ENCODE measurements at regions not wholly inside any gene's neighbourhood (a gene's known extent, or its start where the extent isn't known, plus 50 kb on each side); places are given as distances from the start of the nearest gene placed in this dataset.

- CTCF ChIA-PET: no interaction called here
Measured at GRCh38 chr5:60014331-60014730, 120.8 kb upstream of the PDE4D start.

GRCh38 chr5:60010853-60011252 is 117.3 kb upstream of the PDE4D start:
- POLR2A ChIA-PET (ENCODE audit: low non-redundant PET): no interaction called here
- no peak for DNase-seq (ENCODE audit: low spot score)

More at GRCh38 chr5:60014331-60014730, 120.8 kb upstream of the PDE4D start:
- no peaks in the 10 kb centered on the region for H3K36me3 ChIP-seq (ENCODE audit: insufficient read depth, low read length, poor library complexity, severe bottlenecking)
- DNase-seq (ENCODE audit: low spot score): no peak
- no peaks in the 10 kb centered on the region for H3K9me3 ChIP-seq (ENCODE audit: low read depth, low read length, poor library complexity, severe bottlenecking)
- no peak for TF ChIP-seq EZH2 (IDR thresholded peaks at IDR 0.05; ENCODE audit: borderline replicate concordance, low read depth, low read length, poor library complexity, severe bottlenecking)
- POLR2A ChIA-PET (ENCODE audit: low non-redundant PET): no interaction called here
- intact Hi-C loops (cut with micrococcal nuclease; ENCODE audit: unreplicated experiment): no loop called here
- H3K4me3 ChIP-seq (ENCODE audit: low read depth, low read length, poor library complexity, severe bottlenecking): no peak overlapping the region
- BruUV-seq (replicated peaks): no TSS peak
- H3K27ac ChIP-seq (ENCODE audit: low read depth, low read length, poor library complexity, severe bottlenecking): no peak overlapping the region
- H3K4me1 ChIP-seq (ENCODE audit: insufficient read depth, low read length, poor library complexity, severe bottlenecking): no peaks in the 10 kb centered on the region
- peaks cover 5% of the 10 kb centered on the region for H3K27me3 ChIP-seq (replicated peaks; ENCODE audit: insufficient read depth, low read depth, low read length, poor library complexity)

GRCh38 chr5:60010328-60010727 is 116.8 kb upstream of the PDE4D start:
- intact Hi-C loops (cut with micrococcal nuclease; ENCODE audit: unreplicated experiment): no loop called here
- BruUV-seq (replicated peaks): no TSS peak
- no peaks in the 10 kb centered on the region for H3K36me3 ChIP-seq (ENCODE audit: insufficient read depth, low read length, poor library complexity, severe bottlenecking)
- H3K27me3 ChIP-seq (replicated peaks; ENCODE audit: insufficient read depth, low read depth, low read length, poor library complexity): no peaks in the 10 kb centered on the region
- no peak overlapping the region for H3K27ac ChIP-seq (ENCODE audit: low read depth, low read length, poor library complexity, severe bottlenecking)
- ChIA-PET POLR2A (ENCODE audit: low non-redundant PET) (no interaction called here), CTCF (no interaction called here)
- H3K4me1 ChIP-seq (ENCODE audit: insufficient read depth, low read length, poor library complexity, severe bottlenecking): no peaks in the 10 kb centered on the region
- H3K4me3 ChIP-seq (ENCODE audit: low read depth, low read length, poor library complexity, severe bottlenecking): no peak overlapping the region
- H3K9me3 ChIP-seq (ENCODE audit: low read depth, low read length, poor library complexity, severe bottlenecking): no peaks in the 10 kb centered on the region
- DNase-seq (ENCODE audit: low spot score): peak; percentile 15
- peak; percentile 36; the same call in 1 of the 2 replicates for TF ChIP-seq CTCF (conservative IDR thresholded peaks at IDR 0.05; ENCODE audit: low read depth, low read length)
- TF ChIP-seq EZH2 (IDR thresholded peaks at IDR 0.05; ENCODE audit: borderline replicate concordance, low read depth, low read length, poor library complexity, severe bottlenecking): no peak

More at GRCh38 chr5:60010853-60011252, 117.3 kb upstream of the PDE4D start:
- Histone ChIP-seq H3K4me3 (ENCODE audit: low read depth, low read length, poor library complexity, severe bottlenecking) (no peak overlapping the region), H3K27me3 (replicated peaks; ENCODE audit: insufficient read depth, low read depth, low read length, poor library complexity) (no peaks in the 10 kb centered on the region), H3K27ac (ENCODE audit: low read depth, low read length, poor library complexity, severe bottlenecking) (no peak overlapping the region), H3K36me3 (ENCODE audit: insufficient read depth, low read length, poor library complexity, severe bottlenecking) (no peaks in the 10 kb centered on the region), H3K4me1 (ENCODE audit: insufficient read depth, low read length, poor library complexity, severe bottlenecking) (no peaks in the 10 kb centered on the region), H3K9me3 (ENCODE audit: low read depth, low read length, poor library complexity, severe bottlenecking) (no peaks in the 10 kb centered on the region)
- no peak for TF ChIP-seq EZH2 (IDR thresholded peaks at IDR 0.05; ENCODE audit: borderline replicate concordance, low read depth, low read length, poor library complexity, severe bottlenecking)
- CTCF ChIA-PET: no interaction called here
- no TSS peak for BruUV-seq (replicated peaks)
- intact Hi-C loops (cut with micrococcal nuclease; ENCODE audit: unreplicated experiment): no loop called here

GRCh38 chr5:60007729-60008128 is 114.2 kb upstream of the PDE4D start:
- Histone ChIP-seq H3K27ac (ENCODE audit: low read depth, low read length, poor library complexity, severe bottlenecking) (no peak overlapping the region), H3K36me3 (ENCODE audit: insufficient read depth, low read length, poor library complexity, severe bottlenecking) (no peaks in the 10 kb centered on the region), H3K4me3 (ENCODE audit: low read depth, low read length, poor library complexity, severe bottlenecking) (no peak overlapping the region), H3K4me1 (ENCODE audit: insufficient read depth, low read length, poor library complexity, severe bottlenecking) (no peaks in the 10 kb centered on the region), H3K9me3 (ENCODE audit: low read depth, low read length, poor library complexity, severe bottlenecking) (peaks cover 5% of the 10 kb centered on the region), H3K27me3 (replicated peaks; ENCODE audit: insufficient read depth, low read depth, low read length, poor library complexity) (no peaks in the 10 kb centered on the region)
- BruUV-seq (replicated peaks): no TSS peak
- no peak for DNase-seq (ENCODE audit: low spot score)
- intact Hi-C loops (cut with micrococcal nuclease; ENCODE audit: unreplicated experiment): no loop called here
- TF ChIP-seq CTCF (conservative IDR thresholded peaks at IDR 0.05; ENCODE audit: low read depth, low read length) (no peak), EZH2 (IDR thresholded peaks at IDR 0.05; ENCODE audit: borderline replicate concordance, low read depth, low read length, poor library complexity, severe bottlenecking) (no peak)
- ChIA-PET POLR2A (ENCODE audit: low non-redundant PET) (no interaction called here), CTCF (no interaction called here)

Measured in A673 (cell line).